SK-N-SH treated with all-trans-retinoic acid at 6 μM for 48 hours (cell line): ENCODE measurements at regions not wholly inside any gene's neighbourhood (a gene's known extent, or its start where the extent isn't known, plus 50 kb on each side); places are given as distances from the start of the nearest gene placed in this dataset.

Source experiments
- ATAC-seq: fragments of 200-7000 bp; cut with Tn5 transposase; 3 replicates; pipeline ENCODE4 v1.9.1; 2020; ENCODE audit warnings: mild to moderate bottlenecking, moderate library complexity
- ARNTL ChIP-seq: fragments of 450-650 bp; formaldehyde crosslinking; IDR thresholded peaks from 2 replicates; pipeline ENCODE4 v1.5.0; 2020; ENCODE audit warnings: low read depth, mild to moderate bottlenecking, moderate library complexity, borderline replicate concordance
- BACH2 ChIP-seq: fragments of 250-450 bp; sonication (Bioruptor Pico); IDR thresholded peaks from 2 replicates; pipeline ENCODE4 v1.9.0; 2021; ENCODE audit warnings: mild to moderate bottlenecking, borderline replicate concordance
- CREB5 ChIP-seq: fragments of 250-450 bp; sonication (Bioruptor Pico); IDR thresholded peaks from 2 replicates; pipeline ENCODE4 v1.5.1; 2020; ENCODE audit warnings: low read depth, mild to moderate bottlenecking, moderate library complexity
- CSDC2 ChIP-seq: fragments of 250-450 bp; sonication (Bioruptor Pico); IDR thresholded peaks from 2 replicates; pipeline ENCODE4 v1.5.0; 2020; ENCODE audit warnings: mild to moderate bottlenecking, moderate library complexity
- CSRNP3 ChIP-seq: fragments of 250-450 bp; sonication (Bioruptor Pico); IDR thresholded peaks from 2 replicates; pipeline ENCODE4 v1.5.1; 2021; ENCODE audit warnings: mild to moderate bottlenecking, moderate library complexity
- ESRRG ChIP-seq: fragments of 250-450 bp; sonication (Bioruptor Pico); IDR thresholded peaks from 2 replicates; pipeline ENCODE4 v1.6.1; 2021; ENCODE audit warnings: mild to moderate bottlenecking
- GLIS3 ChIP-seq: fragments of 250-450 bp; sonication (Bioruptor Pico); IDR thresholded peaks from 2 replicates; pipeline ENCODE4 v1.5.0; 2020; ENCODE audit warnings: mild to moderate bottlenecking, moderate library complexity
- ISL1 ChIP-seq: fragments of 250-450 bp; sonication (Bioruptor Pico); IDR thresholded peaks from 2 replicates; pipeline ENCODE4 v2.1.2; 2022; ENCODE audit warnings: mild to moderate bottlenecking, moderate library complexity
- OSR1 ChIP-seq: fragments of 250-450 bp; sonication (Bioruptor Pico); IDR thresholded peaks from 2 replicates; pipeline ENCODE4 v1.8.0; 2022; ENCODE audit warnings: moderate library complexity, mild to moderate bottlenecking, inconsistent platforms
- PATZ1 ChIP-seq: fragments of 250-450 bp; sonication (Bioruptor Pico); IDR thresholded peaks from 2 replicates; pipeline ENCODE4 v1.8.0; 2020; ENCODE audit warnings: mild to moderate bottlenecking, moderate library complexity, borderline replicate concordance
- PPARA ChIP-seq: fragments of 250-450 bp; sonication (Bioruptor Pico); IDR thresholded peaks from 2 replicates; pipeline ENCODE4 v1.5.0; 2020; ENCODE audit warnings: mild to moderate bottlenecking, borderline replicate concordance
- RARB ChIP-seq: fragments of 250-450 bp; sonication (Bioruptor Pico); IDR thresholded peaks from 2 replicates; pipeline ENCODE4 v1.8.0; 2021; ENCODE audit warnings: mild to moderate bottlenecking, moderate library complexity
- SNAI2 ChIP-seq: fragments of 250-450 bp; sonication (Bioruptor Pico); IDR thresholded peaks from 2 replicates; pipeline ENCODE4 v1.5.0; 2020; ENCODE audit warnings: mild to moderate bottlenecking, moderate library complexity
- TCF4 ChIP-seq: fragments of 250-450 bp; sonication (Bioruptor Pico); IDR thresholded peaks from 2 replicates; pipeline ENCODE4 v1.8.0; 2021; ENCODE audit warnings: mild to moderate bottlenecking, moderate library complexity, borderline replicate concordance
- TOX ChIP-seq: fragments of 250-450 bp; sonication (Bioruptor Pico); IDR thresholded peaks from 2 replicates; pipeline ENCODE4 v1.8.0; 2021; ENCODE audit warnings: mild to moderate bottlenecking, moderate library complexity, borderline replicate concordance
- ZFP3 ChIP-seq: fragments of 250-450 bp; sonication (Bioruptor Pico); IDR thresholded peaks from 2 replicates; pipeline ENCODE4 v1.5.0; 2020; ENCODE audit warnings: mild to moderate bottlenecking, moderate library complexity
- ZFP30 ChIP-seq: fragments of 450-650 bp; formaldehyde crosslinking; IDR thresholded peaks from 2 replicates; pipeline ENCODE4 v1.5.0; 2022; ENCODE audit warnings: mild to moderate bottlenecking, moderate library complexity
- ZNF565 ChIP-seq: fragments of 450-650 bp; formaldehyde crosslinking; conservative IDR thresholded peaks from 2 replicates; pipeline ENCODE4 v1.5.0; 2020; ENCODE audit warnings: low read depth, mild to moderate bottlenecking, moderate library complexity
- ZNF70 ChIP-seq: fragments of 450-650 bp; formaldehyde crosslinking; IDR thresholded peaks from 2 replicates; pipeline ENCODE4 v1.5.0; 2020; ENCODE audit warnings: mild to moderate bottlenecking, moderate library complexity
- ZNF8 ChIP-seq: fragments of 450-650 bp; formaldehyde crosslinking; IDR thresholded peaks from 2 replicates; pipeline ENCODE4 v1.5.0; 2020; ENCODE audit warnings: mild to moderate bottlenecking, moderate library complexity

GRCh38 chr2:14257801-14258507 lies 374.6 kb upstream of the LRATD1 start (continued):
- TF ChIP-seq PATZ1 (CRISPR knock-in tag) (no peak), ISL1 (CRISPR knock-in tag) (no peak), ARNTL (no peak), SNAI2 (CRISPR knock-in tag) (no peak), CSRNP3 (no peak), ZFP30 (CRISPR knock-in tag) (no peak), PPARA (CRISPR knock-in tag) (no peak), ZNF565 (CRISPR knock-in tag) (no peak)

- TF ChIP-seq SNAI2 (CRISPR knock-in tag) (no peak), CSRNP3 (no peak), CSDC2 (CRISPR knock-in tag) (no peak), GLIS3 (CRISPR knock-in tag) (no peak), ESRRG (CRISPR knock-in tag) (no peak), ZNF565 (CRISPR knock-in tag) (no peak), ZFP3 (CRISPR knock-in tag) (no peak), CREB5 (CRISPR knock-in tag) (no peak), ZNF8 (no peak), ARNTL (no peak), ZFP30 (CRISPR knock-in tag) (no peak), RARB (CRISPR knock-in tag) (no peak), OSR1 (no peak)
Observed at GRCh38 chr2:14261771-14262170, 370.7 kb upstream of the LRATD1 start.

DNA sequence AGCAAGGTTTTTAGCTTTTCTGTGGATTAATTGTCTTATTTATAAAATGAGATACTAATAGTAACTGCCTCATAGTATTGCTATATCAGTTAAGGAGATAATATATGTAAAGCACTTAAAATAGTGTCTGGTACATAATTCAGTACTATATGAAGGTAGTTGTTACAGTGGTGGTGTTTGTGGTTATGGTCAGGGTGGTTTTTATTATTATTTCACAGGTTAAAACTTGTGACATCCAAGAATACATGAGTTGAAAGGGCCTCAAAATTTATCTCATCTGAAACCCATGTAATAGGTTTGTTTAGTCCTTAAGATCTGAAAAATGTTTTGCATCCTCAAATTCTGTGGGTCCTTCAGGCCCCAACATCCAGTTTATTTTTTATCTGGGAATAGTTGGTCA lies 369.5 kb upstream of the LRATD1 start:
- ATAC-seq: no peak
- TF ChIP-seq CSDC2 (CRISPR knock-in tag): no peak

More at GRCh38 chr2:14261771-14262170, 370.7 kb upstream of the LRATD1 start:
- ATAC-seq: no peak

GRCh38 chr2:14270036-14270582 lies 362.4 kb upstream of the LRATD1 start:
- TF ChIP-seq ZNF70 (CRISPR knock-in tag) (no peak), RARB (CRISPR knock-in tag) (no peak)
- ATAC-seq: no peak

DNA sequence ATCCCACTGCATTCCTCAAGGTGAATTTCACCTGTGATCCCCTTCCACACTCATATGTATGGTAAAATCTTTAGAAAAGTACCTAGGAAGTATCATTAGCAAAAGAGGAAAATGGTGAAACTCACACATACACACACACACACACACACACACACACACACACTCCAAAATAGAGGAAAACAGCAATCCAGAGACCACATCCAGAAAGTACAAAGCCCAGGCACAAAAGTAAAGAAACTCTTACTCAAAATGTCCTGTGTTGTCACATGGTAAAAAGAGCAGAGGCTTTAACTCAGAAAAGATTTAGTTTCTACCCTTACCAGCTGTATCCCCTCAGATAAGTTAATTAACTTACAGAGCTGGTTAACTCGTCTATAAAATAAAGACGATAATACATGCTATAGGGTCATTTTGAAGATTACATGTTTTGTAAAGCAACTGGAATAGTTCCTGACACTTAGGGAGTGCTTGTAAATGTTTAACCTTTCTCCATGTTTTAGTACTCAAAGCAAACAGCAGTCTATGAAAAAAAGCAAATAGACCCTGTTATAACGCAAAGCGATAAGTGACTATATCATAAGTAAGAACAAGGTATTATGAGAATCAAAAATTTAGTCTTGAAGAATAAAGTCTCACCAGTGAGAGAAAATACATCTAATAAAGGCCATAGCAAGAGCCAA lies 360.0 kb upstream of the LRATD1 start:
- no peak for TF ChIP-seq OSR1
- TF ChIP-seq ARNTL: no peak
- no peak for TF ChIP-seq GLIS3 (CRISPR knock-in tag)
- no peak for TF ChIP-seq BACH2 (CRISPR knock-in tag)
- no peak for ATAC-seq

DNA sequence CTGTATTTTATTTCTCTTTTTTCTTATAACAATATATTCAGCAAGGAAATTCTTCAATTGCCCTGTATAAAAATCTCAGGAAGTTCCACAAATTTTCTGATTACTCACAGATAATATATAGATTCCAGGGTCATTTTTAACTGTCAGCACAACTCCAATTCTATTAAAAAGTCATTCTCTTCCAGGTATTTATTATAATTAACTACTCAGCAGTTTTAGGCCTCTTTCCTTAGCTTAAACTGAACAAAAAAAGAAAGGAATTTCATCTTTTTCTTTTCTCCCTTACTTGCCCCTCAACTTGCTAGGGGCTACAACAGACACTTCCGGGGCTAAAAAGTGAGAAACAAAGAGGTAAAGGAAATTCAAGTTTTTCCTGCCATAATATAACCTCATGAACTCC lies 358.9 kb upstream of the LRATD1 start:
- no peak for ATAC-seq
- TF ChIP-seq OSR1: no peak
- no peak for TF ChIP-seq ZFP3 (CRISPR knock-in tag)
- TF ChIP-seq SNAI2 (CRISPR knock-in tag): no peak
- TF ChIP-seq ZNF8: no peak
- no peak for TF ChIP-seq ISL1 (CRISPR knock-in tag)
- no peak for TF ChIP-seq ZFP30 (CRISPR knock-in tag)
- TF ChIP-seq GLIS3 (CRISPR knock-in tag): no peak
- TF ChIP-seq CREB5 (CRISPR knock-in tag): no peak
- no peak for TF ChIP-seq TOX
- TF ChIP-seq BACH2 (CRISPR knock-in tag): no peak
- TF ChIP-seq PPARA (CRISPR knock-in tag): no peak
- TF ChIP-seq TCF4 (CRISPR knock-in tag): no peak
- TF ChIP-seq CSRNP3: no peak
- TF ChIP-seq, all 23 proteins: peak for 0
